ENCODE measurements at regions not wholly inside any gene's neighbourhood (a gene's known extent, or its start where the extent isn't known, plus 50 kb on each side); places are given as distances from the start of the nearest gene placed in this dataset.
A peak's percentile ranks its signal among the peaks of the same experiment; 100 is the strongest.

- Mint-ChIP-seq H3K36me3 (ENCODE audit: unreplicated experiment) (peaks cover 14% of the 10 kb centered on the region), H3K4me3 (ENCODE audit: unreplicated experiment) (no peak overlapping the region)
- TF ChIP-seq, protein P1, sequence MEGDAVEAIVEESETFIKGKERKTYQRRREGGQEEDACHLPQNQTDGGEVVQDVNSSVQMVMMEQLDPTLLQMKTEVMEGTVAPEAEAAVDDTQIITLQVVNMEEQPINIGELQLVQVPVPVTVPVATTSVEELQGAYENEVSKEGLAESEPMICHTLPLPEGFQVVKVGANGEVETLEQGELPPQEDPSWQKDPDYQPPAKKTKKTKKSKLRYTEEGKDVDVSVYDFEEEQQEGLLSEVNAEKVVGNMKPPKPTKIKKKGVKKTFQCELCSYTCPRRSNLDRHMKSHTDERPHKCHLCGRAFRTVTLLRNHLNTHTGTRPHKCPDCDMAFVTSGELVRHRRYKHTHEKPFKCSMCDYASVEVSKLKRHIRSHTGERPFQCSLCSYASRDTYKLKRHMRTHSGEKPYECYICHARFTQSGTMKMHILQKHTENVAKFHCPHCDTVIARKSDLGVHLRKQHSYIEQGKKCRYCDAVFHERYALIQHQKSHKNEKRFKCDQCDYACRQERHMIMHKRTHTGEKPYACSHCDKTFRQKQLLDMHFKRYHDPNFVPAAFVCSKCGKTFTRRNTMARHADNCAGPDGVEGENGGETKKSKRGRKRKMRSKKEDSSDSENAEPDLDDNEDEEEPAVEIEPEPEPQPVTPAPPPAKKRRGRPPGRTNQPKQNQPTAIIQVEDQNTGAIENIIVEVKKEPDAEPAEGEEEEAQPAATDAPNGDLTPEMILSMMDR (IDR thresholded peaks at IDR 0.05; ENCODE audit: partially characterized antibody, unreplicated experiment), result no peak
Observed at GRCh38 chr10:129279446-129280154, 187.4 kb upstream of the MGMT start.

DNA sequence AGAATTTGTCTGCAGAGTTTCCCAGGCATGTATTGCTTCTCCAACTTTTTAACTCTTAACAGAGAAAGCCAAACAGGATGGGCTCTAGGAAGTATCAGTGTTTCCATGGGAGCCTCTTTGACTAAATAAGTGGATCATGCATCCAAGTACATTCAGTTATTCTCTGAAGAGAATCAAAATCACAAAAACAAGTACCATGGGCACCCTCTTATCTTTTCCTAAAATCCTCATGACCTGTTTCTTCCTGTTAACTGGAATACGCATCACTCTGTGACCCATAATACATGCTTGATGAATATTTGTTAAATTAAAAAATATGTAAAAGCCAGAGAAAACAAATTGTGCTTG, 186.9 kb upstream of the MGMT start:
- TF ChIP-seq, protein P1 (IDR thresholded peaks at IDR 0.05; ENCODE audit: partially characterized antibody, unreplicated experiment), result no peak
- Mint-ChIP-seq H3K4me3 (ENCODE audit: unreplicated experiment) (no peak overlapping the region), H3K36me3 (ENCODE audit: unreplicated experiment) (peaks cover 14% of the 10 kb centered on the region), H3K9me3 (ENCODE audit: unreplicated experiment) (no peaks in the 10 kb centered on the region), H3K27me3 (ENCODE audit: unreplicated experiment) (peaks cover 2% of the 10 kb centered on the region), H3K4me1 (ENCODE audit: low read depth, unreplicated experiment) (no peaks in the 10 kb centered on the region), H3K27ac (ENCODE audit: unreplicated experiment) (no peak overlapping the region)
- DNase-seq, result no peak

More at GRCh38 chr10:129279446-129280154, 187.4 kb upstream of the MGMT start:
- Mint-ChIP-seq H3K9me3 (ENCODE audit: unreplicated experiment) (no peaks in the 10 kb centered on the region), H3K4me1 (ENCODE audit: low read depth, unreplicated experiment) (peaks cover 4% of the 10 kb centered on the region), H3K27me3 (ENCODE audit: unreplicated experiment) (peaks cover 2% of the 10 kb centered on the region), H3K27ac (ENCODE audit: unreplicated experiment) (no peak overlapping the region)
- DNase-seq, result no peak

DNA sequence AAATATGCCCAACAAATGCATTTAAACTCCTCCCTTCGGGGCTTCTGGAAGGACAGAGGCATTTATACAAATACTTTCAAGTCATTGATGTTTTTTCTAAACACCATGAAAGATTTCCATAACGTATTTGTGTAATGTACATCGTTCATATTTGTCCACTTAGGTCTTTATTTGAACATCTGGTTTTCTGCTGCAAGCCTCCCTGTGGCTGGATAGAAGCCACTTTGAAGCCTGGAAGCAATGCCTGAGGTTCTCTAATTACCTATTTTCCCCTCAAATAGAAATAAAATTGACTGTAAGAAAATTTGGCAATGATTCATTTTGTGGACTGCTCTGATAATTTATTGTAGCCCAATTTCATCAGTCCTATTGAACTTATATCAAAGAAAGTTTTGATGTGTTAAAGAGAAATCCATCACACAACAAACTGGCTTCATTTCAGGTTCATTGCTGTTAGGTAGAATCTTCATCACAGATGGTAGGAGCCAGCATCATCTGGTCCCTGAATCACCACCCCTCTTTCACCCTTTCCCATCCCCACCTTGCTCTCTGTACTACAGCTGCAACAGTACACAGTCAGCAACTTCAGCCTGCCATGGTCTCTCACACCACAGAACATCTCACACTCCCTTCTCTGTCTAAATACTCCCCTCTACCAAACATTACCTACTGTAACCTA, 186.0 kb upstream of the MGMT start:
- H3K9me3 Mint-ChIP-seq (ENCODE audit: unreplicated experiment), result no peaks in the 10 kb centered on the region
- no peaks in the 10 kb centered on the region for H3K4me1 Mint-ChIP-seq (ENCODE audit: low read depth, unreplicated experiment)
- peaks cover 19% of the 10 kb centered on the region for H3K36me3 Mint-ChIP-seq (ENCODE audit: unreplicated experiment)
- TF ChIP-seq, protein P1 (IDR thresholded peaks at IDR 0.05; ENCODE audit: partially characterized antibody, unreplicated experiment), result no peak
- peaks cover 2% of the 10 kb centered on the region for H3K27me3 Mint-ChIP-seq (ENCODE audit: unreplicated experiment)
- H3K4me3 Mint-ChIP-seq (ENCODE audit: unreplicated experiment), result no peak overlapping the region
- peak overlapping the region; percentile 10 for H3K27ac Mint-ChIP-seq (ENCODE audit: unreplicated experiment)
- DNase-seq, result no peak

DNA sequence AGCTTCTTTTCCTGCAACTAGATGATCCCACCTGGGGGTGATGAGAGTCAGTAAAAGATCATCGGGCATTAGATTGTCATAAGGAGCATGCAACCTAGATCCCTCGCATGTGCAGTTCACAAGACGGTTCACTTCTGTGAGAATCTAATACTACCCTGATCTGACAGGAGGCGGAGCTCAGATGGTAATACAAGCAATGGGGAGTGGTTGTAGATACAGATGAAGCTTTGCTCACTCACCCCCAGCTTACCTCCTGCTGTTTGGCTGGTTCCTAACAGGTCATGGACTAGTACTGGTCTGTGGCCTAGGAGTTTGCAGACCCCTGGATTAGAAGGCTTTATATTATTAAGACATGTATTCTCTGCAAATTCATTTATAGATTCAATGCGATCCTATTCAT, 181.6 kb upstream of the MGMT start:
- peaks cover 10% of the 10 kb centered on the region for H3K36me3 Mint-ChIP-seq (ENCODE audit: unreplicated experiment)
- TF ChIP-seq, protein P1 (IDR thresholded peaks at IDR 0.05; ENCODE audit: partially characterized antibody, unreplicated experiment), result no peak
- peaks cover 2% of the 10 kb centered on the region for H3K27me3 Mint-ChIP-seq (ENCODE audit: unreplicated experiment)
- H3K27ac Mint-ChIP-seq (ENCODE audit: unreplicated experiment), result no peak overlapping the region
- peaks cover 3% of the 10 kb centered on the region for H3K4me1 Mint-ChIP-seq (ENCODE audit: low read depth, unreplicated experiment)
- no peak overlapping the region for H3K4me3 Mint-ChIP-seq (ENCODE audit: unreplicated experiment)
- peaks cover 2% of the 10 kb centered on the region for H3K9me3 Mint-ChIP-seq (ENCODE audit: unreplicated experiment)
- DNase-seq, result no peak

DNA sequence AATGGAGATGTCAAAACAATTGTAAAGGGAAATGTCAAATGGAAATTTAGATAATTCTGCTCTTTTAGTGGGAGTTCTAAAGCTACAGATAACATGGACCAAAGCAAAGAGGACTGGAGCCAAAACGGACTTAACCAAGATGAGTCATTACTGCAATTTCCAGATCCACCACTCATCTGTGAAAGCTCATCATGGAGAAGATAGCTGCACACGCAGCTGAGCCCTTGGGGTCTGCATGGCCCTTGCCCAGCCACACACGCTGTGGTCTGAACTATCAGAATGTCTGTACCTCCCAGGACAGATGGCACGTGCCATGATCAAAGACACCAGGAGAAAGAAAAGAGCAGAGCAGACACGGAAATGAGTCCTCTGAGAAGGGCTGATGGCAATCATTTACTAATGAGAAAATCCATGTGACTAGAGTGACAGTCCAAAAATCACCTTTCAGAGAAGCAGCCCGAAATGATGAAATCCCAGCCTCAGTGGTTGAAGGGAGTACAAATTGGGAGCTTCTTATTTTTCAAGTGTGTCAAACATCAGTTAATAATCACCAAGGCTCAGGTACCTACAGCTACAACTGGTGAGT, 177.9 kb upstream of the MGMT start:
- no peak overlapping the region for H3K4me3 Mint-ChIP-seq (ENCODE audit: unreplicated experiment)
- peaks cover 5% of the 10 kb centered on the region for H3K36me3 Mint-ChIP-seq (ENCODE audit: unreplicated experiment)
- peaks cover 3% of the 10 kb centered on the region for H3K4me1 Mint-ChIP-seq (ENCODE audit: low read depth, unreplicated experiment)
- no peak overlapping the region for H3K27ac Mint-ChIP-seq (ENCODE audit: unreplicated experiment)
- DNase-seq, result no peak
- TF ChIP-seq, protein P1 (IDR thresholded peaks at IDR 0.05; ENCODE audit: partially characterized antibody, unreplicated experiment), result no peak
- H3K9me3 Mint-ChIP-seq (ENCODE audit: unreplicated experiment), result peaks cover 2% of the 10 kb centered on the region
- H3K27me3 Mint-ChIP-seq (ENCODE audit: unreplicated experiment), result no peaks in the 10 kb centered on the region
